Lung (tissue), 11 donors: ENCODE measurements at regions not wholly inside any gene's neighbourhood (a gene's known extent, or its start where the extent isn't known, plus 50 kb on each side); places are given as distances from the start of the nearest gene placed in this dataset.

Experiments used
- ATAC-seq: fragments of 200-7000 bp; cut with Tn5 transposase; one replicate; pipeline ENCODE4 v1.9.1; 2020; ENCODE audit warnings: moderate number of reproducible peaks; ENCODE audit not compliant: insufficient read depth, low FRiP score
- DNase-seq, 3 donors: peaks; one replicate each; pipeline ENCODE4 v3.0.0-alpha.2; 2013 to 2017
- H3K27ac ChIP-seq, 2 donors: one replicate each; pipeline ENCODE4 v1.5.1; 2013; ENCODE audit warnings: mild to moderate bottlenecking in 2 of 2, moderate library complexity in 2 of 2, control low read depth in 1 of 2, inconsistent platforms in 1 of 2, low read depth in 1 of 2, low read length in 1 of 2
- H3K27me3 ChIP-seq, 3 donors: one replicate each; pipeline ENCODE4 v1.5.1; 2013; ENCODE audit warnings: low read length in 2 of 3; ENCODE audit not compliant: control insufficient read depth in 3 of 3, insufficient read depth in 3 of 3
- H3K36me3 ChIP-seq, 4 donors: one replicate each; pipeline ENCODE4 v1.5.1; 2013; ENCODE audit warnings: low read length in 4 of 4, mild to moderate bottlenecking in 1 of 4, moderate library complexity in 1 of 4; ENCODE audit not compliant: control insufficient read depth in 4 of 4, insufficient read depth in 4 of 4
- H3K4me1 ChIP-seq, 5 donors: one replicate each; pipeline ENCODE4 v1.5.1; 2013; ENCODE audit warnings: low read length in 5 of 5, mild to moderate bottlenecking in 2 of 5, moderate library complexity in 1 of 5; ENCODE audit not compliant: control insufficient read depth in 5 of 5, insufficient read depth in 5 of 5
- H3K4me3 ChIP-seq: one replicate; pipeline ENCODE4 v1.5.1; 2013; ENCODE audit warnings: mild to moderate bottlenecking, control low read depth, moderate library complexity
- H3K9ac ChIP-seq, 2 donors: one replicate each; pipeline ENCODE4 v1.5.1; 2013; ENCODE audit warnings: low read length in 2 of 2, control low read depth in 1 of 2; ENCODE audit not compliant: insufficient read depth in 1 of 2
- H3K9me3 ChIP-seq, 4 donors: one replicate each; pipeline ENCODE4 v1.5.1; 2013; ENCODE audit warnings: low read length in 3 of 4, mild to moderate bottlenecking in 1 of 4, moderate library complexity in 1 of 4; ENCODE audit not compliant: control insufficient read depth in 4 of 4, insufficient read depth in 3 of 4
- CTCF ChIP-seq: IDR thresholded peaks from 2 replicates; pipeline ENCODE4 v1.5.1; 2012; ENCODE audit warnings: mild to moderate bottlenecking; ENCODE audit errors: control extremely low read depth, extremely low read depth
- WGBS, 2 donors: extraction: QIAGEN DNeasy Blood & Tissue Kit; methylation state at CpG; one replicate each; pipeline ENCODE4 v1.1.7; 2013; 5-methylcytosine and 5-hydroxymethylcytosine counted together
- donor health status: control.
- donor health status: control.
- donor health status: Bipolar disorder and iron deficiency.
- donor health status: healthy.
- donor health status: DM: yes; HTN: yes; CAD: no.

- H3K9ac ChIP-seq: no peak overlapping the region
- WGBS, 2 donors: 98% methylated on average over 10 of the region's 10 CpGs
- no peak overlapping the region for H3K4me3 ChIP-seq
- H3K9me3 ChIP-seq: peaks cover 0 to 3% (median 1%) of the 10 kb centered on the region in 4 donors
- H3K27ac ChIP-seq: no peak overlapping the region
- H3K4me1 ChIP-seq: no peaks in the 10 kb centered on the region
- no peak for DNase-seq
- no peak for ATAC-seq
- H3K27me3 ChIP-seq: no peaks in the 10 kb centered on the region
- TF ChIP-seq CTCF: no peak
- H3K36me3 ChIP-seq: no peaks in the 10 kb centered on the region
Observed at GRCh38 chr15:31193291-31193690, 91.8 kb upstream of the TRPM1 start.

GRCh38 chr15:31195871-31196270, 94.3 kb upstream of the TRPM1 start:
- Histone ChIP-seq H3K4me3 (no peak overlapping the region), H3K9me3 (no peaks in the 10 kb centered on the region), H3K4me1 (no peaks in the 10 kb centered on the region), H3K9ac (no peak overlapping the region), H3K27me3 (no peaks in the 10 kb centered on the region), H3K27ac (no peak overlapping the region), H3K36me3 (no peaks in the 10 kb centered on the region)
- ATAC-seq: no peak
- no peak for DNase-seq
- WGBS, 2 donors: 32 to 61% methylated on average over 2 of the region's 2 CpGs
- no peak for TF ChIP-seq CTCF

- peaks cover 0 to 2% (median 0%) of the 10 kb centered on the region in 5 donors for H3K4me1 ChIP-seq
- H3K9me3 ChIP-seq: no peaks in the 10 kb centered on the region
- no peak overlapping the region for H3K9ac ChIP-seq
- 50 to 58% methylated on average over 15 of the region's 15 CpGs for WGBS, 2 donors
- H3K27me3 ChIP-seq: no peaks in the 10 kb centered on the region
- no peak overlapping the region for H3K27ac ChIP-seq
- H3K36me3 ChIP-seq: no peaks in the 10 kb centered on the region
- ATAC-seq (no peak), DNase-seq (no peak)
- peak; percentile 29 for TF ChIP-seq CTCF
- H3K4me3 ChIP-seq: no peak overlapping the region
Observed at GRCh38 chr15:31197497-31198414, 96.2 kb upstream of the TRPM1 start.
